ENCODE measurements at regions not wholly inside any gene's neighbourhood (a gene's known extent, or its start where the extent isn't known, plus 50 kb on each side); places are given as distances from the start of the nearest gene placed in this dataset.
"Not testable (repeated sequence)": the region's sequence is repeated elsewhere in the genome, so short reads cannot be mapped to it uniquely, and the experiment has no call there.

DNA sequence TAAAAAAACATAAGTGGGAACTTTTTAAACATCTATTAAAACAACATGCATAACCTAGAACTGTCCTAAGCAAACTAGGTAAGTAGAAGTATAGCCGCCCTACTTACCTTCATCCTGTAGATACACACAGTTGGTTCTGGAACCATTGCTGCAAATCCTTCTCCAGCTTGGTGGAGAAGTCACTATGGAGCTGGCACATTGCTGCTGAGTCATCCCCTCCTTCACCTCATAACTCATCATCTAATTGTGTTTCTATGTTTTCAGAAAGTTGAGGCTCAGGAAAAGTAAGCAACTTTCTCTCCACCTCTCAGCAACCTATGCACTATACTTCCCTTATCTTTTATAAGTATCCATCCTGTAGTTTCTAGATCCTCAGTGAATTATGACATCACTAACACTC lies 269.8 kb upstream of the MMADHC start:
- FAIRE-seq (peak; percentile 41), DNase-seq (ENCODE audit: low read depth, low spot score) (no peak)
- no peak overlapping the region for H3K4me3 ChIP-seq (ENCODE audit: control insufficient read depth in 2 of 3, extremely low read depth in 1 of 3, insufficient read depth in 2 of 3, low read depth in 1 of 3, low read length in 3 of 3)
- no peaks in the 10 kb centered on the region for H4K20me1 ChIP-seq (ENCODE audit: control insufficient read depth, extremely low read depth, insufficient read depth, low read length)
- H3K36me3 ChIP-seq (ENCODE audit: control insufficient read depth in 2 of 2, extremely low read depth in 1 of 2, insufficient read depth in 2 of 2, low read length in 2 of 2): no peaks in the 10 kb centered on the region
- TF ChIP-seq, protein P1, sequence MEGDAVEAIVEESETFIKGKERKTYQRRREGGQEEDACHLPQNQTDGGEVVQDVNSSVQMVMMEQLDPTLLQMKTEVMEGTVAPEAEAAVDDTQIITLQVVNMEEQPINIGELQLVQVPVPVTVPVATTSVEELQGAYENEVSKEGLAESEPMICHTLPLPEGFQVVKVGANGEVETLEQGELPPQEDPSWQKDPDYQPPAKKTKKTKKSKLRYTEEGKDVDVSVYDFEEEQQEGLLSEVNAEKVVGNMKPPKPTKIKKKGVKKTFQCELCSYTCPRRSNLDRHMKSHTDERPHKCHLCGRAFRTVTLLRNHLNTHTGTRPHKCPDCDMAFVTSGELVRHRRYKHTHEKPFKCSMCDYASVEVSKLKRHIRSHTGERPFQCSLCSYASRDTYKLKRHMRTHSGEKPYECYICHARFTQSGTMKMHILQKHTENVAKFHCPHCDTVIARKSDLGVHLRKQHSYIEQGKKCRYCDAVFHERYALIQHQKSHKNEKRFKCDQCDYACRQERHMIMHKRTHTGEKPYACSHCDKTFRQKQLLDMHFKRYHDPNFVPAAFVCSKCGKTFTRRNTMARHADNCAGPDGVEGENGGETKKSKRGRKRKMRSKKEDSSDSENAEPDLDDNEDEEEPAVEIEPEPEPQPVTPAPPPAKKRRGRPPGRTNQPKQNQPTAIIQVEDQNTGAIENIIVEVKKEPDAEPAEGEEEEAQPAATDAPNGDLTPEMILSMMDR (optimal IDR thresholded peaks at IDR 0.05 in 1 of 3, IDR thresholded peaks at IDR 0.05 in 1 of 3, conservative IDR thresholded peaks at IDR 0.05 in 1 of 3; ENCODE audit: extremely low read depth in 1 of 3, insufficient read depth in 2 of 3, low read length in 3 of 3): no peak
- TF ChIP-seq EZH2 (IDR thresholded peaks at IDR 0.05; ENCODE audit: low read length): no peak
- H3K27me3 ChIP-seq (ENCODE audit: control insufficient read depth, extremely low read depth, insufficient read depth, low read length): no peaks in the 10 kb centered on the region
- H3K9ac ChIP-seq (ENCODE audit: control insufficient read depth, extremely low read depth, insufficient read depth, low read length): no peak overlapping the region
- no peaks in the 10 kb centered on the region for H3K4me1 ChIP-seq (ENCODE audit: control insufficient read depth, extremely low read depth, insufficient read depth, low read length)
- no peak overlapping the region for H3K4me2 ChIP-seq (ENCODE audit: control insufficient read depth, extremely low read depth, insufficient read depth, low read depth, low read length)
- no peak overlapping the region for H2AFZ ChIP-seq (ENCODE audit: control insufficient read depth, low read length)
- no peaks in the 10 kb centered on the region for H3K79me2 ChIP-seq (ENCODE audit: control insufficient read depth, insufficient read depth, low read length)
- H3K9me3 ChIP-seq (ENCODE audit: control insufficient read depth, low read depth, low read length): no peaks in the 10 kb centered on the region
- no peaks in the 10 kb centered on the region for H3K9me1 ChIP-seq (ENCODE audit: control insufficient read depth, extremely low read depth, insufficient read depth, low read length)
- dilution Hi-C loops (cut with MboI; ENCODE audit: extremely low pct_ligation_motif_present, low sequenced_read_pairs): no loop called here
- no peak overlapping the region for H3K27ac ChIP-seq (ENCODE audit: control insufficient read depth, insufficient read depth, low read length)

DNA sequence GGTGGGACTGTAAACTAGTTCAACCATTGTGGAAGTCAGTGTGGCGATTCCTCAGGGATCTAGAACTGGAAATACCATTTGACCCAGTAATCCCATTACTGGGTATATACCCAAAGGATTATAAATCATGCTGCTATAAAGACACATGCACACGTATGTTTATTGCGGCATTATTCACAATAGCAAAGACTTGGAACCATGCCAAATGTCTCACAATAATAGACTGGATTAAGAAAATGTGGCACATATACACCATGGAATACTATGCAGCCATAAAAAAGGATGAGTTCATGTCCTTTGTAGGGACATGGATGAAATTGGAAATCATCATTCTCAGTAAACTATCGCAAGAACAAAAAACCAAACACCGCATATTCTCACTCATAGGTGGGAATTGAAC lies 268.3 kb upstream of the MMADHC start:
- H3K9ac ChIP-seq (ENCODE audit: control insufficient read depth, extremely low read depth, insufficient read depth, low read length); dilution Hi-C loops (cut with MboI; ENCODE audit: extremely low pct_ligation_motif_present, low sequenced_read_pairs); H3K4me2 ChIP-seq (ENCODE audit: control insufficient read depth, extremely low read depth, insufficient read depth, low read depth, low read length); H3K4me3 ChIP-seq (ENCODE audit: control insufficient read depth in 2 of 3, extremely low read depth in 1 of 3, insufficient read depth in 2 of 3, low read depth in 1 of 3, low read length in 3 of 3); FAIRE-seq; H4K20me1 ChIP-seq (ENCODE audit: control insufficient read depth, extremely low read depth, insufficient read depth, low read length); H3K4me1 ChIP-seq (ENCODE audit: control insufficient read depth, extremely low read depth, insufficient read depth, low read length); H3K9me1 ChIP-seq (ENCODE audit: control insufficient read depth, extremely low read depth, insufficient read depth, low read length); H3K27me3 ChIP-seq (ENCODE audit: control insufficient read depth, extremely low read depth, insufficient read depth, low read length); H3K36me3 ChIP-seq (ENCODE audit: control insufficient read depth in 2 of 2, extremely low read depth in 1 of 2, insufficient read depth in 2 of 2, low read length in 2 of 2); H3K79me2 ChIP-seq (ENCODE audit: control insufficient read depth, insufficient read depth, low read length); H2AFZ ChIP-seq (ENCODE audit: control insufficient read depth, low read length); H3K27ac ChIP-seq (ENCODE audit: control insufficient read depth, insufficient read depth, low read length); DNase-seq (ENCODE audit: low read depth, low spot score); H3K9me3 ChIP-seq (ENCODE audit: control insufficient read depth, low read depth, low read length): not testable (repeated sequence)

DNA sequence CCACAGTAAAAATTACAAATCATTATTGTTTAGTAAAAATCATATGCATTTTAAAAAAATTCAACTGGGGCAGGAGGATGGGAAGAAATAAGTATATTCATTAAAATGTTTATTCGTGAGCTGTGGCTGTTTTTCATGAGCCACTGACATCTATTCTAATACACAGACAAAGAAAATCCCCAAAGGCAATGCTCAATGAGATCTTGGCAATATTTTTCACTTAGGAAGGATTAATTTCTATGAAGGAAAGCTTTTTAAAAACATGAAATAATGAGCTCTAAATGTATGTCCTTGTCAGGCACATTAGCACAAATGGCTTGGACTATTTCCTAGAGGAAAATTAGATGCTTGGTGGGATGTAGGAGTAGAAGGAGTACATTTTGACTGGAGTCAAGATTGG lies 262.0 kb upstream of the MMADHC start:
- H3K9me1 ChIP-seq (ENCODE audit: control insufficient read depth, extremely low read depth, insufficient read depth, low read length): no peaks in the 10 kb centered on the region
- H3K79me2 ChIP-seq (ENCODE audit: control insufficient read depth, insufficient read depth, low read length): no peaks in the 10 kb centered on the region
- H4K20me1 ChIP-seq (ENCODE audit: control insufficient read depth, extremely low read depth, insufficient read depth, low read length): no peaks in the 10 kb centered on the region
- H3K36me3 ChIP-seq (ENCODE audit: control insufficient read depth in 2 of 2, extremely low read depth in 1 of 2, insufficient read depth in 2 of 2, low read length in 2 of 2): no peaks in the 10 kb centered on the region
- no peak overlapping the region for H3K4me2 ChIP-seq (ENCODE audit: control insufficient read depth, extremely low read depth, insufficient read depth, low read depth, low read length)
- H2AFZ ChIP-seq (ENCODE audit: control insufficient read depth, low read length): no peak overlapping the region
- dilution Hi-C loops (cut with MboI; ENCODE audit: extremely low pct_ligation_motif_present, low sequenced_read_pairs): no loop called here
- no peak for FAIRE-seq
- H3K9me3 ChIP-seq (ENCODE audit: control insufficient read depth, low read depth, low read length): no peaks in the 10 kb centered on the region
- no peak for DNase-seq (ENCODE audit: low read depth, low spot score)
- H3K4me1 ChIP-seq (ENCODE audit: control insufficient read depth, extremely low read depth, insufficient read depth, low read length): no peaks in the 10 kb centered on the region
- no peak overlapping the region for H3K4me3 ChIP-seq (ENCODE audit: control insufficient read depth in 2 of 3, extremely low read depth in 1 of 3, insufficient read depth in 2 of 3, low read depth in 1 of 3, low read length in 3 of 3)
- TF ChIP-seq EZH2 (IDR thresholded peaks at IDR 0.05; ENCODE audit: low read length): no peak
- TF ChIP-seq, protein P1 (optimal IDR thresholded peaks at IDR 0.05 in 1 of 3, IDR thresholded peaks at IDR 0.05 in 1 of 3, conservative IDR thresholded peaks at IDR 0.05 in 1 of 3; ENCODE audit: extremely low read depth in 1 of 3, insufficient read depth in 2 of 3, low read length in 3 of 3): no peak
- no peaks in the 10 kb centered on the region for H3K27me3 ChIP-seq (ENCODE audit: control insufficient read depth, extremely low read depth, insufficient read depth, low read length)
- no peak overlapping the region for H3K27ac ChIP-seq (ENCODE audit: control insufficient read depth, insufficient read depth, low read length)
- H3K9ac ChIP-seq (ENCODE audit: control insufficient read depth, extremely low read depth, insufficient read depth, low read length): no peak overlapping the region

Data from keratinocyte (primary cell).